SK-N-MC (cell line): ENCODE measurements at regions not wholly inside any gene's neighbourhood (a gene's known extent, or its start where the extent isn't known, plus 50 kb on each side); places are given as distances from the start of the nearest gene placed in this dataset.

ENCODE experiments used
- DNase-seq: peaks from one replicate; pipeline ENCODE4 v3.0.0-alpha.2; 2011; ENCODE audit warnings: low read depth, low spot score
- H3K27ac ChIP-seq: fragments of 200-600 bp; sonication (generic); 2 replicates; pipeline ENCODE4 v1.5.1; 2016; ENCODE audit warnings: mixed run types
- H3K36me3 ChIP-seq: fragments of 200-600 bp; sonication (generic); 2 replicates; pipeline ENCODE4 v1.6.1; 2017; ENCODE audit warnings: antibody characterized with exemption, low read length, mixed read lengths; ENCODE audit not compliant: insufficient read depth
- H3K4me3 ChIP-seq: fragments of 200-600 bp; sonication (generic); 2 replicates; pipeline ENCODE4 v1.5.1; 2016
- H3K9ac ChIP-seq: fragments of 200-600 bp; sonication (generic); 2 replicates; pipeline ENCODE4 v1.8.0; 2017; ENCODE audit warnings: mixed run types, mixed read lengths; ENCODE audit not compliant: insufficient read length
- H3K9me3 ChIP-seq: fragments of 200-600 bp; sonication (generic); 2 replicates; pipeline ENCODE4 v1.6.1; 2017; ENCODE audit warnings: low read depth, mild to moderate bottlenecking, antibody characterized with exemption, low read length, moderate library complexity, mixed read lengths
- EZH2 ChIP-seq: fragments of 200-600 bp; sonication (generic); IDR thresholded peaks from one replicate; pipeline ENCODE4 v1.6.1; 2017; ENCODE audit warnings: antibody characterized with exemption
- FOXP2 ChIP-seq: optimal IDR thresholded peaks from 2 replicates; pipeline ENCODE3; 2011; ENCODE audit warnings: mild to moderate bottlenecking, moderate library complexity; ENCODE audit not compliant: insufficient read depth; ENCODE audit errors: extremely low read length, control extremely low read depth
- POLR2AphosphoS5 ChIP-seq: IDR thresholded peaks from 2 replicates; pipeline ENCODE4 v1.6.1; 2012; ENCODE audit warnings: mild to moderate bottlenecking, low read depth, low read length, borderline replicate concordance

GRCh38 chr20:60680554-60680953 lies 571.5 kb upstream of the CDH4 start:
- H3K9ac ChIP-seq = no peak overlapping the region
- DNase-seq = no peak
- no peaks in the 10 kb centered on the region for H3K9me3 ChIP-seq
- TF ChIP-seq EZH2 = no peak
- TF ChIP-seq POLR2AphosphoS5 = no peak
- TF ChIP-seq FOXP2 = no peak
- H3K27ac ChIP-seq = no peak overlapping the region
- H3K36me3 ChIP-seq = no peaks in the 10 kb centered on the region
- no peak overlapping the region for H3K4me3 ChIP-seq

DNA sequence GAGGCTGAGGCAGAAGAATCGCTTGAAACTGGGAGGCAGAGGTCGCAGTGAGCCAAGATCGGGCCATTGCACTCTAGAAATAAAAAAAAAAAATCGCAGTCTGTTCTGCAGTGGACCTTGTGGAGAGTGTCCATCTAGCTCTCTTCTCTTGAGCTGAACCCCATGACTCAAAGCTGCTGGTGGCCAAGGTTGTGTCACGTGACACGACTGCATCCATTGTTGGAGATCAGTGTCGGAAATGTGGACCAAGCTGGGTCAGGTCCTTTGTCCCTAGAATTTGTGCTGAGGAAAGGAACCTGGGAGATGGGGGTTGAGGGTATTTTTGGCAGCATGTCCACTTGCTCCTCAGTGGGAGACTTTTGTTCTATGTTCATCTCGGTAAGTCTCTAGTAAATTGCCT lies 564.8 kb upstream of the CDH4 start:
- H3K9ac ChIP-seq = no peak overlapping the region
- TF ChIP-seq POLR2AphosphoS5 (no peak), FOXP2 (no peak), EZH2 (no peak)
- H3K36me3 ChIP-seq = no peaks in the 10 kb centered on the region
- no peak overlapping the region for H3K27ac ChIP-seq
- DNase-seq = no peak
- H3K9me3 ChIP-seq = no peaks in the 10 kb centered on the region
- H3K4me3 ChIP-seq = no peak overlapping the region

DNA sequence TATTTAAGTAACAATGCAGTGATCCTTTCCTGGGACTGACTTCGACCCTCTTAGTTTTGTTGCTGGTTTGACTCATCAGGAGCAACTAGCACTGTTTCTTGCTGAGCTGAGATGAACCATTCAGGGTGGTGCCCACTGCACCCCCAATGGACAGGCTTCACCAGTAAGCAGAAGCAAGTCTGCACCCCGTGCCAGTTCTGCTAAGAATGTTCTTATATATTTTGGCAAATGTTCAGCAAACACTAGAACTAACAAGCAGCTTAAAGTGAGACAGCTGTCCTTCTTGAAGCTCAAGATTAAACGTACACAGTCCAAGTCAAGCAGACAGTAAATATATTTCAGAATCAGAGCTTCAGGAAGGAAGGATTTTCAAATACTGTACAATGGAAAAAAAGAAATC lies 561.3 kb upstream of the CDH4 start:
- no peaks in the 10 kb centered on the region for H3K9me3 ChIP-seq
- H3K4me3 ChIP-seq = no peak overlapping the region
- no peak overlapping the region for H3K9ac ChIP-seq
- no peak for DNase-seq
- no peak overlapping the region for H3K27ac ChIP-seq
- no peaks in the 10 kb centered on the region for H3K36me3 ChIP-seq
- no peak for TF ChIP-seq FOXP2
- no peak for TF ChIP-seq EZH2
- TF ChIP-seq POLR2AphosphoS5 = no peak

GRCh38 chr20:60691966-60692615 lies 560.0 kb upstream of the CDH4 start:
- TF ChIP-seq EZH2 (no peak), POLR2AphosphoS5 (no peak), FOXP2 (no peak)
- H3K4me3 ChIP-seq = no peak overlapping the region
- H3K9me3 ChIP-seq = no peaks in the 10 kb centered on the region
- no peak overlapping the region for H3K27ac ChIP-seq
- no peak overlapping the region for H3K9ac ChIP-seq
- no peaks in the 10 kb centered on the region for H3K36me3 ChIP-seq
- DNase-seq = no peak

DNA sequence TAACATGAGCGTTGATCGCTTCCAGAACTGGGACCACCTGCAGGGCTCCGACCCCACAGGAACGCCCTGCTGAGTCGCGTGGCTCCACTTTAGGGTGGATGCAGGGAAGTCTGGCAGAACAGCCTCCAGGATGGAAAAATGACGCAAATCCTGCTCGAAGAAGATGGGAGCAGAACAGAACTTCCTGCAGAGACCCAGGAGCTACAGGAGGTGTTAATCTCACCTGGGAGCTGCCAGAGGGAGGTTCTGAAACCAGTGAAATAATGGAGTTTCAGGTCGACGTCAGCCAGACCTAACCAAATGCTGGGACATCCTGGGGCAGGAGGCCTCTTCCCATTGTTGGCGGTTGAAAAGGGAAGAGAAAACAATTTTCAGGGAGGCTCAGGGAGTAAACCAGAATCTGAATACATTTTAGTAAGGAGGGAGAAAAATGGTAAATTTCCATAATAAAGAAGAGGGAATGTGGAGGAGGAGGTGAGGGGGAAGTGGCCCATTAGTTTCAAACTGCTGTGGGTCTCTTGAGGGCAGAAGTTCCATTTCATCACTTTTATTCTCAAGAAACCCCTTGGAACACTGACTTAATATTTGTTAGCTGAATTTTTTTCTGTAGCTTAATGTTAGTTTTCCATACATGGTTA lies 558.4 kb upstream of the CDH4 start:
- no peak for DNase-seq
- TF ChIP-seq FOXP2 (no peak), POLR2AphosphoS5 (no peak), EZH2 (no peak)
- no peak overlapping the region for H3K9ac ChIP-seq
- no peak overlapping the region for H3K4me3 ChIP-seq
- H3K27ac ChIP-seq = no peak overlapping the region
- no peaks in the 10 kb centered on the region for H3K36me3 ChIP-seq
- H3K9me3 ChIP-seq = no peaks in the 10 kb centered on the region

DNA sequence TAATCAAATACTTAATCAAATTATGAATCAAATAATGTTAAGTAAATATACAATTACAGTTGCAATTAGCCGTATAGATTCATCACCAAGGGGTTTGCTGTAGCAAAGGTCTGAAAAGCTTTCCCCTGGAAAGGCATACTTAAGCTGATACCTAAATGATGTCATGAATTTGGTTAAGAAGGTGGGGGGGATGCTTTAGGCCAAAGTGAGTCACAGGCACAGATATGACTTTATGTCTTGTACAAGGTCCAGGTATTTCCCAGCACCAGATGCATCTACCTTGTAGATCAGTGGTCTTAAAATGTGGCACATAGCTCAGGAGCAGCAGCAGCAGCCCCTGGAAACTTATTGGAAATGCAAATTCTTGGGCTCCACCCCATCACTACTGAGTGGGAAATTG lies 557.3 kb upstream of the CDH4 start:
- no peak overlapping the region for H3K4me3 ChIP-seq
- TF ChIP-seq FOXP2 (no peak), POLR2AphosphoS5 (no peak), EZH2 (no peak)
- no peak overlapping the region for H3K9ac ChIP-seq
- no peaks in the 10 kb centered on the region for H3K36me3 ChIP-seq
- H3K9me3 ChIP-seq = no peaks in the 10 kb centered on the region
- H3K27ac ChIP-seq = no peak overlapping the region
- DNase-seq = no peak

- Histone ChIP-seq H3K4me3 (no peak overlapping the region), H3K27ac (no peak overlapping the region), H3K9ac (no peak overlapping the region), H3K36me3 (no peaks in the 10 kb centered on the region), H3K9me3 (no peaks in the 10 kb centered on the region)
- no peak for DNase-seq
- no peak for TF ChIP-seq EZH2
- TF ChIP-seq POLR2AphosphoS5 = no peak
- TF ChIP-seq FOXP2 = no peak
These were observed 556.6 kb upstream of the CDH4 start for GRCh38 chr20:60695226-60696000.

DNA sequence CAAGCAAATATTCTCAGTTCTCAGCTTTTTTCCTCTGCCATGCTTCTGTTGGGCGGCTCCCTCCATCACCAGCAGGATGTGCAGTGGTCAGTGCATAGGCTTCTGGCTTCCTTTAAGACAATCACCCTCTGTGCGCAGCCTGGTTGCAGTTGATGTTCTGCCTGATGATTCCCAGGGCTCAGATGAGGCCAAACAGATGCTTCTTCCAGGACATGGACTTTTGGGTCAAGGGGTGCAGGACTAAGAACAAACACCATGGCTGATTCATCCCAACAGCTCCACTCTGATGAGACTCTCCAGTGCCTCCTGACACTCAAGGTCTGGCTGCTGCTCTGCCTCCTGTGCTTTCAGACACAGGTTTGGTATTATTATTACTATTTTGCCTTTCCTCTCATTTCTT lies 554.8 kb upstream of the CDH4 start:
- no peaks in the 10 kb centered on the region for H3K9me3 ChIP-seq
- no peak overlapping the region for H3K4me3 ChIP-seq
- DNase-seq = no peak
- no peak overlapping the region for H3K27ac ChIP-seq
- no peak overlapping the region for H3K9ac ChIP-seq
- TF ChIP-seq POLR2AphosphoS5 (no peak), EZH2 (no peak), FOXP2 (no peak)
- no peaks in the 10 kb centered on the region for H3K36me3 ChIP-seq
